A204.1 (cell line): ENCODE measurements at regions not wholly inside any gene's neighbourhood (a gene's known extent, or its start where the extent isn't known, plus 50 kb on each side); places are given as distances from the start of the nearest gene placed in this dataset.

Experiments used
- FAIRE-seq: peaks from 2 replicates; lab custom pipeline; 2012; peaks lifted over from hg19 to GRCh38; lab: Jason Lieb, UNC

- FAIRE-seq, result no peak
Observed at GRCh38 chr9:116055536-116055935, 98.1 kb upstream of the PAPPA start.

- FAIRE-seq, result no peak
Observed at GRCh38 chr9:116057371-116057770, 96.2 kb upstream of the PAPPA start.

- FAIRE-seq, result no peak
Observed at GRCh38 chr9:116058421-116058820, 95.2 kb upstream of the PAPPA start.

GRCh38 chr9:116059466-116059865, 94.1 kb upstream of the PAPPA start:
- no peak for FAIRE-seq

- no peak for FAIRE-seq
Observed at GRCh38 chr9:116060631-116061030, 93.0 kb upstream of the PAPPA start.

GRCh38 chr9:116061546-116062205, 91.9 kb upstream of the PAPPA start:
- FAIRE-seq, result no peak

GRCh38 chr9:116062206-116062550, 91.4 kb upstream of the PAPPA start:
- no peak for FAIRE-seq

GRCh38 chr9:116064970-116065369, 88.6 kb upstream of the PAPPA start:
- FAIRE-seq, result no peak

- FAIRE-seq, result no peak
Observed at GRCh38 chr9:116066221-116066620, 87.4 kb upstream of the PAPPA start.

GRCh38 chr9:116067566-116067965, 86.0 kb upstream of the PAPPA start:
- FAIRE-seq, result no peak

GRCh38 chr9:116070256-116070914, 83.2 kb upstream of the PAPPA start:
- no peak for FAIRE-seq

GRCh38 chr9:116072046-116072445, 81.5 kb upstream of the PAPPA start:
- no peak for FAIRE-seq

GRCh38 chr9:116073826-116074225, 79.8 kb upstream of the PAPPA start:
- FAIRE-seq, result no peak

- FAIRE-seq, result no peak
Observed at GRCh38 chr9:116074658-116075057, 78.9 kb upstream of the PAPPA start.

- FAIRE-seq, result no peak
Observed at GRCh38 chr9:116075191-116075590, 78.4 kb upstream of the PAPPA start.

- FAIRE-seq, result no peak
Observed at GRCh38 chr9:116078640-116079039, 75.0 kb upstream of the PAPPA start.

- FAIRE-seq, result no peak
Observed at GRCh38 chr9:116080561-116080960, 73.0 kb upstream of the PAPPA start.

- FAIRE-seq, result no peak
Observed at GRCh38 chr9:116081435-116082115, 72.0 kb upstream of the PAPPA start.

GRCh38 chr9:116083837-116084236, 69.8 kb upstream of the PAPPA start:
- no peak for FAIRE-seq

GRCh38 chr9:116084497-116084896, 69.1 kb upstream of the PAPPA start:
- no peak for FAIRE-seq

GRCh38 chr9:116087246-116087645, 66.3 kb upstream of the PAPPA start:
- FAIRE-seq, result no peak

GRCh38 chr9:116087751-116088194, 65.8 kb upstream of the PAPPA start:
- no peak for FAIRE-seq

- FAIRE-seq, result no peak
Observed at GRCh38 chr9:116088396-116088795, 65.2 kb upstream of the PAPPA start.
